HG02884 (cell line): ENCODE measurements at regions not wholly inside any gene's neighbourhood (a gene's known extent, or its start where the extent isn't known, plus 50 kb on each side); places are given as distances from the start of the nearest gene placed in this dataset.
"Not testable (repeated sequence)": the region's sequence is repeated elsewhere in the genome, so short reads cannot be mapped to it uniquely, and the experiment has no call there.

Experiments
- ATAC-seq: cut with Tn5 transposase; IDR thresholded peaks from one replicate; pipeline ENCODE4 v1.9.1; 2021; ENCODE audit warnings: mild to moderate bottlenecking, moderate library complexity; ENCODE audit not compliant: unreplicated experiment

DNA sequence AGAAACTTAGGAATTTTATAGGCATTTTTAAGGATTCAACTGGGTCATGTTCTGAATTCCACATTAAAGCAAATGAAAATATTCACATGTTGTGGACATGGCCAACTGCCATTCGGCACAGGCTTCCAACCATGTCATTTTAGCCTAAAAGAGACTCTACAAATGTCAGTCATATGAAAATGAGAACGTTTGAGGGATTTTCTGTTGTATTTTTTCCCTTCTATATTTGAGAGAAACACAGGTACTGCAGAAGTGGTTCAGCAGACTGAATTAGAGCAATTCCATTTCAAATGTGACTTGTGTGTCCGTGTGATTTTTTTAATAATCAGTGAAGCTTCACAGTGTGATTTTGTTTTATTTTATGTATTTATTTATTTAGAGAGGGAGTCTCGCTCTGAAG, 124.3 kb downstream of the TP53TG3F start:
- ATAC-seq: peak; percentile 81

DNA sequence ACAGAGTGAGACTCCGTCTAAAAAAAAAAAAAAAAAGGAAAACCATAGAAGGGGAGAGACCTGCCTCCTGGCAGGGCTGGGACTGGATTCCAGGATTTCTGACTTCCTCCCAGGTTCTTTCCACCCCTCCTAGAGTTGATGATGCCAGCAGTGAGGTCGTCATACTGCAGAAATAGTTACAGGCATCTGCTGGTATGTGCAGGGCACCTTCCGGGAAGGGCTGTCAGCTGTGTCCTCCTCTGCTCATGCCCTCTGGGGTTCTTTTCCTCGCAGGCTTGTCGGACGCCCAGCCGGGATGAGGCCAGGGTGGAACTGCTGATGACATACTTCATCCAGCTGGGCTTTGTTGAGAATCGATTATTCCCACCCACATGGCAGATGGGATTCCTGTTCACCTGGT, 129.2 kb downstream of the TP53TG3F start:
- not testable (repeated sequence) for ATAC-seq

- not testable (repeated sequence) for ATAC-seq
Measured at GRCh38 chr16:33593344-33593743, 133.9 kb downstream of the TP53TG3F start.

- not testable (repeated sequence) for ATAC-seq
Measured at GRCh38 chr16:33595074-33595473, 135.7 kb downstream of the TP53TG3F start.

GRCh38 chr16:33601029-33601428, 141.6 kb downstream of the TP53TG3F start:
- ATAC-seq: not testable (repeated sequence)

DNA sequence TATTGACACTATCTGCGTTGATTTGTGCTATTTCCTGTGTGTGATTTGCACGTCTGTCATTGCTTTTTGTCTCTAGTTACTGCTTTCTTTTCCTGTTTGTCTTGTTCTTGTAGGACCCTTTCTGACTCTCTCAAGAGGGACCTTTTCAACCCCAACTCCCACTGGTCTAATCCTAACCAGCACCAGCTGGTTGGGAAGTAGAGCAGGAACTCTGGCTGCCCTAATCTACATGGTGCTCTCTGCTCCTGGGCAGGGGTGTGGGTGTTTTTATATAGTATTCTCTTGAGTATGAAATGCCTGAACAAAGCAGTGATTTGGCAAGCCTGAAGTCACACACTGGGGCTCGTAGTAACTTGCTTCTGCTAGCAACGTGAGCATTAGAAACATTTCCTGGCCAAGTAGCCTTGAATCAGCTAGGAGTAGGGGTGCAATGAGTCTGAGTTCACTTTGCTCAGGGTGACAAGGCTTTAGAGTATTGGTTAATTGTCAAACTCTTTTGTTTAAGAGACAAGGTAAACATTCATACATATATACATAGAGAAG, 164.2 kb downstream of the TP53TG3F start:
- not testable (repeated sequence) for ATAC-seq

GRCh38 chr16:33628895-33629294, 169.5 kb downstream of the TP53TG3F start:
- ATAC-seq: not testable (repeated sequence)

DNA sequence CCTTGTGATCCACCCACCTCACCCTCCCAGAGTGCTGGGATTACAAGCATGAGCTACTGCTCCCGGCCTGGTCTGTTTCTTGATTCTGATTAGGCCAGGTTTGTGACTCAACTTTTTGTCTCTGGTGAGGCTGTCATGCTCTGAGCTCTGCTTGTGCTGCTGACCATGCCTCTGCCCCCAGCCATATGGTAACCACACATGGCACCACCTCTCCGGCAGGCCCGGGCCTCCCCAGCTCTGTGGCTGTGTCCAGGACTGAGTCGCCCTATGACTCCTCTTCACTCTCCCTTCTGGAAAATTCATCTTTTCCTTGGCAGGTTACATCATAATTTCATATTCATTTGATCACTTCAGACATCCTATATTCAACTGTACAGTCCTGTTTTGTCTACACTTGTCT, 172.3 kb downstream of the TP53TG3F start:
- not testable (repeated sequence) for ATAC-seq

DNA sequence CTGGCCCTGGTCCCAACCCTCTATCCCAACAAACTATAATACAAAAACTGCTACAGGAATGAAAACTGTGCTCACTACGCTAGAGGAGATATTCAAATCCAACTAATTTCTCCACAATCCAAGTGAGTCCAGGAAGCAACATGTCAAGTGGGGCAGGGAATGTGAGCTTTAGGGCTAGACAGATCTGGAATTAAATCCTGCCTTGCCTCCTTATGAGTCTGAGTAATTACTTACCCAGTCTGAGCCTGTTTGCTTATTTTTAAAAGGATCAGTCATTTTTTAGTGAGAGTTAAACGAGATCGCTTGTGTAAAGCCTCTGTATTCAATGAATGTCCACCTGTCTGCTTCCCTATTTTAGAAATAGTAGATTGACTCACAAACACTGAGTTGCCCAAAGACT, 174.6 kb downstream of the TP53TG3F start:
- not testable (repeated sequence) for ATAC-seq

DNA sequence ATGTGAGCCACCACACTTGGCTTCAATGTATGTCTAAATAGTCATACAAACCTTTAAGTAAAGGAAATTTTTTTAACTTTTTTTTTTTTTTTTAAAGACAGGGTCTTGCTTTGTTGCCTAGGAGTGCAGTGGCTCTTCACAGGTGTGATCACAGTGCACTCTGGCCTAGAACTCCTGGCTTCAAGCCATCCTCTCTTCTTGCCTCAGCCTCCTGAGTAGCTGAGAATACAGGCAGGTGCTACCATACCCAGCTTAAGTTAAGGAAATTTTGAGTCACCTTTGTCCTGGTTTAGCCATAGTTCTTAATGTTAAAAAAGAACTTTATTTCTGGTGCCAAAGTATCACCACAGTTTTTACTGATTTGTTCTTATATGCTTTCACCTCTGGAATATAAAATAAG, 177.3 kb downstream of the TP53TG3F start:
- ATAC-seq: not testable (repeated sequence)

DNA sequence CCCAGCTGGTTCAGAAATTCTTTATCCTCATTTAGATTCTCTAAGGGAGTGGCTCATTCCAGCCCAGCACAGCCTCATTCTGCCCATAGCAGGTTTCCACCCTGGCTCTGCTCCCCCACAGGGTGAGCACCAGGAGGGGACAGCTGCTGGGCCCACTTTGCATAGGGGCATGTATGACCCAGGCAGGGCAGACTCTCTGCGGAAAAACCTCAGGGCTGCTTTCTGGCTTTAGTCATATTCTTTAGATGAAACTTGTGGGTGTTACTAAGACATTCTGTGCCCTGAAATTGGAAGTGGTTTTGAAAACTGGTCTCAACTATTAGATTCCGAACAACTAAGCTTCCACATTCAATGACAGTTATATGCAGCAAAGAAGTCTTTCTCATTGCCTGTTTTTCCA, 183.9 kb downstream of the TP53TG3F start:
- peak; percentile 84 for ATAC-seq

DNA sequence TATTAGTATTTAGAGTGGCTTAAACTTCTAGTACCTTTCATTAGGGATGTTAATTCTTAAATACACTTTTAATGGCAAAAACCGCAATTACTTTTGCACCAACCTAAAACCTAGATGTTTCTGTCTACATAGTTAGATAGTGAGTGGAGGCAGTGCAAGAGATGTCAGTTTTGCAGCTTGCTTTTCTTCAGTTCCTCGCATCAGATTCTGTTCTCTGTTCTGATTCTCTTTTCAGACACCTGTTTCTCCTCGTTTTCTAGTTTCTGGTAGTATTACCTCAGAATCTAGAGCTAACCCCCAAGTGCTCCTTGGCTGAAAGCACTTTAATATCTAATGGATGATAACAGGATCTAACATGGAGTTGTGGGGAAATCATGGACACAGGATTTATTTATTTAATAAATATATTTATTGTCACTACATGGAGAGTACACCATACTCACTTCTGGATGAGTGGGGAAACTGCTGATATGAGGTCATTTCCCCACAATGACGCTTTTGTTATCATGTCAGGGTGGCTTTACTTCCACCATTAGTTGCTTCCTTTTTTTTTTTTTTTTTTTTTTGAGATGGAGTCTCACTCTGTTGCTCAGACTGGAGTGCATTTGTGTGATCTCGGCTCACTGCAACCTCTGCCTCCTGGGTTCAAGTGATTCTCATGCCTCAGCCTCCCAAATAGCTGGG, 184.4 kb downstream of the TP53TG3F start:
- peak; percentile 59 for ATAC-seq

GRCh38 chr16:33646386-33646785, 187.0 kb downstream of the TP53TG3F start:
- ATAC-seq: not testable (repeated sequence)

DNA sequence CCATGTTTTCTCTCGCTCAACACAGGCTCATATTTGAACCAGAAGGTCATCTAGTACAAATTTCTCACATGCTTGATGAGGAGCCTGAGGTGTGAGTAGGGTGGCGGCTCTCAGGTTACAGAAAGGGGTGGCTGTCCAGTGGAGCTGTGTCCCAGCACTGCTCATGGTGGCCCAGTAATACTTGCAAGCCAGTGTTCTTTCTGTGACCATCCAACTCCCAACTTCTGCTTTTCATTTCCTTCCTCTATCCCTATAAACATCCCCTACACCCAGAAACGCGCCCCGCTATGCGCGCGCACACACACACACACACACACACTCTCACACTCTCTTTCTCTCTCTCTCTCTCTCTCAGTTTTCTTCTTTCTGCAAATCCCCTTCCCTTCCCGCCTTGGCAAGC, 196.3 kb downstream of the TP53TG3F start:
- not testable (repeated sequence) for ATAC-seq

- peak; percentile 60 for ATAC-seq
Measured at GRCh38 chr16:33656394-33656793, 197.0 kb downstream of the TP53TG3F start.

GRCh38 chr16:33657717-33658116, 198.3 kb downstream of the TP53TG3F start:
- ATAC-seq: peak; percentile 48

GRCh38 chr16:33680791-33681190, 221.4 kb downstream of the TP53TG3F start:
- not testable (repeated sequence) for ATAC-seq

GRCh38 chr16:33700320-33700719, 240.9 kb downstream of the TP53TG3F start:
- not testable (repeated sequence) for ATAC-seq

- not testable (repeated sequence) for ATAC-seq
Measured at GRCh38 chr16:33706845-33707590, 247.6 kb downstream of the TP53TG3F start.

DNA sequence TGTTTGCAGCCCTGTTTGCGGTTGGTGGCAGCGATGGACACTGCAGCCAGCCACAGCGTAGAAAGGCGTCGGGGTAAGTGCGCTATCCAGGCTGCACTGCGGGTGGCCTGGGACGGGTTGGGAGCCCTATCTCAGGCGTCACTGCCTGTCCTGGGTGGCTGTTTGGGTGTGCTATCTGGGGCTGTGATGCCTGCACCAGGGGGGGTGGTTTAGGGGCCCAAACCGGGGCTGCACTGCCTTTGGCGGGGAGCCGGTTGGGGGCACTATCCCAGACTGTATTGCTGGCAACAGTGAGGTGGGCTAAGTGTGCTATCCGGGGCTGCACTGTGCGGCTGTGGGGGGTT, 248.2 kb downstream of the TP53TG3F start:
- ATAC-seq: not testable (repeated sequence)

- not testable (repeated sequence) for ATAC-seq
Measured at GRCh38 chr16:33709856-33710695, 250.7 kb downstream of the TP53TG3F start.
